Peyer's patch (tissue), 4 donors: ENCODE measurements at regions not wholly inside any gene's neighbourhood (a gene's known extent, or its start where the extent isn't known, plus 50 kb on each side); places are given as distances from the start of the nearest gene placed in this dataset.

Experiments used
- DNase-seq, 3 donors: peaks; one replicate each; pipeline ENCODE4 v3.0.0-alpha.2; 2017 to 2019
- H3K27ac ChIP-seq, 4 donors: fragments of 200-600 bp; sonication (generic); one replicate each; pipeline ENCODE4 v1.5.1; 2016 to 2019
- H3K27me3 ChIP-seq, 2 donors: fragments of 200-600 bp; sonication (generic); one replicate each; pipeline ENCODE4 v1.5.1; 2019
- H3K36me3 ChIP-seq, 3 donors: fragments of 200-600 bp; sonication (generic); one replicate each; pipeline ENCODE4 v1.5.1; 2016 to 2019
- H3K4me1 ChIP-seq, 4 donors: fragments of 200-600 bp; sonication (generic); one replicate each; pipeline ENCODE4 v1.5.1; 2016 to 2019
- H3K4me3 ChIP-seq, 4 donors: fragments of 200-600 bp; sonication (generic); 1 replicate in 3 of 4; 2 replicates in 1 of 4; pipeline ENCODE4 v1.5.1; 2016 to 2019; ENCODE audit warnings: mild to moderate bottlenecking in 1 of 4
- H3K9me3 ChIP-seq, 4 donors: fragments of 200-600 bp; sonication (generic); one replicate each; pipeline ENCODE4 v1.5.1; 2016 to 2019; ENCODE audit warnings: mild to moderate bottlenecking in 1 of 4
- CTCF ChIP-seq, 6 experiments: fragments of 450-650 bp in 4 of 6; fragments of 200-600 bp in 2 of 6; sonication (generic) in 1 of 6; IDR thresholded peaks; one replicate each; pipeline ENCODE4 v1.5.1; 2017 to 2019; ENCODE audit warnings: antibody characterized with exemption in 6 of 6, mild to moderate bottlenecking in 3 of 6, moderate library complexity in 1 of 6
- POLR2A ChIP-seq, 2 donors: fragments of 450-650 bp; IDR thresholded peaks; one replicate each; pipeline ENCODE4 v1.5.1; 2017; ENCODE audit warnings: antibody characterized with exemption in 2 of 2, mild to moderate bottlenecking in 2 of 2, moderate library complexity in 2 of 2

- no peak overlapping the region for H3K4me3 ChIP-seq
- peak in 1 of 3 donors; percentile 40 for DNase-seq
- H3K27me3 ChIP-seq, result no peaks in the 10 kb centered on the region
- H3K27ac ChIP-seq, result no peak overlapping the region
- no peaks in the 10 kb centered on the region for H3K36me3 ChIP-seq
- TF ChIP-seq POLR2A (IDR thresholded peaks at IDR 0.05), result no peak
- TF ChIP-seq CTCF (IDR thresholded peaks at IDR 0.05), result no peak
- no peaks in the 10 kb centered on the region for H3K9me3 ChIP-seq
- H3K4me1 ChIP-seq, result no peaks in the 10 kb centered on the region
Measured at GRCh38 chr9:129290606-129291005, 112.5 kb upstream of the IER5L start.

GRCh38 chr9:129289883-129290282 is 111.8 kb upstream of the IER5L start:
- TF ChIP-seq CTCF (IDR thresholded peaks at IDR 0.05), result no peak
- no peak for TF ChIP-seq POLR2A (IDR thresholded peaks at IDR 0.05)
- Histone ChIP-seq H3K27ac (no peak overlapping the region), H3K36me3 (no peaks in the 10 kb centered on the region), H3K9me3 (no peaks in the 10 kb centered on the region), H3K4me1 (no peaks in the 10 kb centered on the region), H3K27me3 (no peaks in the 10 kb centered on the region), H3K4me3 (no peak overlapping the region)
- DNase-seq, result peak in 2 of 3 donors; percentile 4 to 10

- H3K9me3 ChIP-seq, result no peaks in the 10 kb centered on the region
- H3K36me3 ChIP-seq, result no peaks in the 10 kb centered on the region
- no peak overlapping the region for H3K27ac ChIP-seq
- H3K4me1 ChIP-seq, result no peaks in the 10 kb centered on the region
- H3K27me3 ChIP-seq, result no peaks in the 10 kb centered on the region
- TF ChIP-seq CTCF (IDR thresholded peaks at IDR 0.05) (no peak), POLR2A (IDR thresholded peaks at IDR 0.05) (no peak)
- no peak overlapping the region for H3K4me3 ChIP-seq
- peak in 1 of 3 donors; percentile 35 for DNase-seq
Measured at GRCh38 chr9:129289131-129289731, 111.2 kb upstream of the IER5L start.

GRCh38 chr9:129287619-129288305 is 109.7 kb upstream of the IER5L start:
- Histone ChIP-seq H3K9me3 (no peaks in the 10 kb centered on the region), H3K4me1 (no peaks in the 10 kb centered on the region), H3K27ac (no peak overlapping the region), H3K4me3 (no peak overlapping the region), H3K36me3 (no peaks in the 10 kb centered on the region), H3K27me3 (no peaks in the 10 kb centered on the region)
- no peak for TF ChIP-seq POLR2A (IDR thresholded peaks at IDR 0.05)
- DNase-seq, result peak in 1 of 3 donors; percentile 42

- Histone ChIP-seq H3K27ac (no peak overlapping the region), H3K9me3 (no peaks in the 10 kb centered on the region), H3K4me1 (no peaks in the 10 kb centered on the region), H3K36me3 (no peaks in the 10 kb centered on the region), H3K27me3 (no peaks in the 10 kb centered on the region), H3K4me3 (no peak overlapping the region)
- TF ChIP-seq POLR2A (IDR thresholded peaks at IDR 0.05), result no peak
- no peak for TF ChIP-seq CTCF (IDR thresholded peaks at IDR 0.05)
- peak in 1 of 3 donors; percentile 23 for DNase-seq
Measured at GRCh38 chr9:129285979-129286772, 108.1 kb upstream of the IER5L start.

GRCh38 chr9:129285382-129285781 is 107.3 kb upstream of the IER5L start:
- peak in 1 of 3 donors; percentile 10 for DNase-seq
- no peaks in the 10 kb centered on the region for H3K4me1 ChIP-seq
- H3K27me3 ChIP-seq, result no peaks in the 10 kb centered on the region
- H3K4me3 ChIP-seq, result no peak overlapping the region
- TF ChIP-seq CTCF (IDR thresholded peaks at IDR 0.05) (no peak), POLR2A (IDR thresholded peaks at IDR 0.05) (no peak)
- H3K36me3 ChIP-seq, result no peaks in the 10 kb centered on the region
- no peaks in the 10 kb centered on the region for H3K9me3 ChIP-seq
- no peak overlapping the region for H3K27ac ChIP-seq
